HG03103 (cell line): ENCODE measurements at regions not wholly inside any gene's neighbourhood (a gene's known extent, or its start where the extent isn't known, plus 50 kb on each side); places are given as distances from the start of the nearest gene placed in this dataset.

ENCODE experiments used
- ATAC-seq: cut with Tn5 transposase; IDR thresholded peaks from one replicate; pipeline ENCODE4 v1.9.1; 2021; ENCODE audit warnings: low read depth; ENCODE audit not compliant: unreplicated experiment

DNA sequence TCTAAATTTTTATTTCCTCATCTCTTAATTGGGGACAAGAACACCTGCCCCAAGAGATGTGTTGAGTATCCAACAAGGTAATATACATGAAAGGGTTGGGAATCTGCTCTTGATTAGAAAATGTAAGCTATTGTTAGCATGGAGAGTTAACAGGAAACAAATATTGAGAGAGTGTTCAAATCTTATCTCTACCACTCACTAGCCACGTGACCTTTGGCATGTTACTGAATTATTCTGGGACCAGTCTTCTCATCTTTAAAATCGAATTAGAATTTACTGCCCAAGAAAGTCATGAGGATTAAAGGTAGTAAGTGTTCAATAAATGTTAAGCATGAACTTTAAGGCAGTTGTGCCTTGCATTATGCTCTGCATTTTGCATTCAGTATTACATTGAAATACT lies 184.7 kb downstream of the MID1IP1 start:
- no peak for ATAC-seq

- no peak for ATAC-seq
Measured at GRCh38 chrX:38986586-38986985, 185.3 kb downstream of the MID1IP1 start.

GRCh38 chrX:38987198-38987651 lies 186.0 kb downstream of the MID1IP1 start:
- ATAC-seq, result no peak

DNA sequence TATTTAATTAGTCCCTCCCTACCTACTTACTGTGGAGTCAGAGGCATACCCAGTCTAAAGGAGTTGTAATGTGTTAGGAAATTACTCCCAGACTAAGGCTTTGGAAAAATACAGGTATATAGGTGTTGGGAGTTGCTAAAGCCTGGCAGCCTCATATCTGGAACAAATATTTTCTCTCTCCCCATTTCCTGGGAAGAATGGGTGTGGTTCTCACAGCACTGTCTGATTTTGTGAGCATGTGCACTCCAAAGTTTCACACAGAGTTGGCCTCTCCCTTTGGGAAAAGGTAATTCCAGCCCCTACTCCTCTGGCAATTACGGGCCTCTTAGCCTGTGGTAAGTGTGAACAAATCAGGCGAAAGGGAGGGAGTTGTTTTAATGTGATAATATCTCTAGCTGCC lies 187.0 kb downstream of the MID1IP1 start:
- no peak for ATAC-seq

GRCh38 chrX:38989076-38989475 lies 187.8 kb downstream of the MID1IP1 start:
- ATAC-seq, result no peak

GRCh38 chrX:38991656-38992440 lies 190.6 kb downstream of the MID1IP1 start:
- ATAC-seq, result no peak

- no peak for ATAC-seq
Measured at GRCh38 chrX:38992441-38993096, 191.3 kb downstream of the MID1IP1 start.

DNA sequence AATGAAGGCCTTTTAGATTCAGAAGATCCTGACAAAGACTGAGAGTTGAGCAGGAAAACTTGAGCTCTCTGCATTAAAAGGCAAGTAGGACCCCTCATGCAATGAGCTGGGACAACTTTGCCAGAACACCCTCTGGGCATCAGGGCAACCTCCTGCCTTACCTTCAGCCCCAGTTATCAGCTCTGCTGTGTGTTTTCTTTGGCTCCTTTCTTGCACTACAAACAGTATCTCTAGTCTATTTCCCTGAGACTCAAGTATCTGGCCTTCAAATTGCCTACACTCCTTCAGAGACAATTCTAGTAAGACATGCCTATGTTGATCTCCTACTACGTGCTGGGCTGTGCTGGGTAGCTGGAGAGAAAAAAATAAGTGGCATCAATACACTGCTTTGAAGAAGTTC lies 192.2 kb downstream of the MID1IP1 start:
- ATAC-seq, result no peak

DNA sequence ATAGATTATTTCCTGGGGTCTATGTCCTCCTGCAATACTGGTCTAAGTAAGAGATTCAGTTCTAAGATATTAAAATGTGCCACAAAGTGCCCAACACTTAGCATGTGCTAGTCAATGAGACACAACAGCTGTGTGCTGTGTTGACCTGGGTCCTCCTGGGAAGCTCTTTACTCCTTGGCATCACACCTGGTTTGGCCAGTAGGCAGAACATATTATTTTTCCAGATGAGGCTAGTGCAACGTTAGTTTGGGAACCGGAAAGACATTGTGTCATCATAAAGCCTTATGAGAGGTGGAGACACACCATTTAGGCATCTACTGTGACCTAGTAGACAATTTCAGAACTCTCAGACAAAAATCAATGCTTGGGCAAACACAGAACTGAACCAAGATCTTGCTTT lies 197.8 kb downstream of the MID1IP1 start:
- no peak for ATAC-seq

GRCh38 chrX:38999967-39000745 lies 198.9 kb downstream of the MID1IP1 start:
- ATAC-seq, result no peak

- no peak for ATAC-seq
Measured at GRCh38 chrX:39000802-39001201, 199.5 kb downstream of the MID1IP1 start.

GRCh38 chrX:39002466-39002865 lies 201.2 kb downstream of the MID1IP1 start:
- no peak for ATAC-seq

- ATAC-seq, result no peak
Measured at GRCh38 chrX:39008549-39008948, 207.3 kb downstream of the MID1IP1 start.

GRCh38 chrX:39011454-39012221 lies 210.4 kb downstream of the MID1IP1 start:
- ATAC-seq, result no peak

DNA sequence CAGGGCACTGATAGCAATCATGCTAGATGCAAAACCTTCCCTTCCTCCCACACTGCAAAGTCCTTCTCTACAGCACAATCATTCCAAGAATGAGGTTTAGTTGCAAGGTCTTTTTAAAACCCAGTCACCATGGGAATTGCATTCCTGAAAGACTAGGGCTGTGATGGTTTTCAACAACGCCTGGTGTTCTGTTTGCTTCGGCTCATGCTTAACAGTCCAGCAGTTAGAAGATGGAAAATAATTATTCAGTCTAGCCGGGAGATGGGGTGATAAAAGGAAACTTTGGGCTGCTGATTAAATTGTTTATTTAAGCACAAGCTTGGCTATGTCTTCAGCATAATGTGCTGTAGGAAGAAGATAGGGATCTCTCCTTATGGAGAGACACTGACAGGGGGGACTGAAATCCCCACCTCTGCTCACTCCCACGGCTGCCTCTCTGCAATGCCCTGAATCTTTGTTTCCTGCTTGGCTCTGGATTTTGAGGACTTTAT lies 211.4 kb downstream of the MID1IP1 start:
- ATAC-seq, result no peak

DNA sequence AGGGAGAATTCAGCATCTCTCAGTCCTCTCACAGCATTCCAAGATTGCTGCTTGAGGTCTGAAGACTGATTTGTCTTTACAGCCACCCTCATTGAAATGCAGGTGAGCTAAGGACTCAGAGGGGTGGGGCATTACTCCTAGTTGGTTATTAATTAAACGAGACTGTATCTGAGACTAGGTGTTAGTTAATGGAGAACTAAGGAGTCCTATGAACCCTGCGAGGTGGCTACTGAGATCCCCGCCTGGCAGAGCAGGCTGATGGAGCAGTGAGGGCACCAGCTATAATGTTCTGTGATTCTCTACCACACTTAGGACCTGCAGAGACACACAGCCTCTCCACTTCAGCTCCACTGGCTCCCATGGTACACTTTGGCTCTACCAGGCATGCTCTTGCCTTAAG lies 215.3 kb downstream of the MID1IP1 start:
- ATAC-seq, result no peak

DNA sequence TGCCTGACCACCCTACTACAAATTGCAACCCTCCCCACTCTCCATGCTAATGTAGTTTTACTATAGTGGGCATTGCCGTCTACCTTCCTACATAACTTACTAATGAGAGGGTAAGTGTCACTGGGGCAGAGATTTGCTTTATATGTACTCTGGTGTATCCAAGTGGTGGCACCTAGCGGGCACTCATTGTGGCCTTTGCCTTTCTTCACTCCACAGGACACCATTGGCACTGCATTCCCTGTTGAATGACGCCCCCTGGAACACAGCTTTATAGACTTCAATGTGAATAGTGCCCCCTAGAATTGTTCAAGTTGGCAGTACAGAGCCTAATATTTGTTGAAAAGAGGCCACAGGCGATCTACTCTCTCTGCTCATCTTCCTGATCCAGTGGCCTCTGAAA lies 215.8 kb downstream of the MID1IP1 start:
- no peak for ATAC-seq

- ATAC-seq, result no peak
Measured at GRCh38 chrX:39017716-39018115, 216.5 kb downstream of the MID1IP1 start.

DNA sequence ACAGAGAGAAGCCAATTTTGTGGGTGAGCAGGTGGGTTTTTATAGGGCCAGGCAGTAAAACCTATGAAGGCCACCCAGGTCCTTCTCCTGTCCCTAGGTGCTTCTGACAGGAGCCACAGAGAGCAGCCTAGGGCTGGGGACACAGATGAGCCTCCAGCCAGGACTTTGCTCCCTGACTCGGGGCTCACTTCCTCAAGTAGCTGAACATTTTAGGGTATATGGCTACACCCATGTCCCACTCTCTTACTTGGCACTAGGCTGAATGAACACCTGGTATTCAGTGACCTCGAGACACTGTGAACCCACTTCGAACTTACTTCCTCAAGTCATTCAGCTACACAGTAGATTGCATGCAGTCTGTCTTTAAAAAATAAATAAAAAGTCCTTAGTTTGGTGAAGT lies 217.3 kb downstream of the MID1IP1 start:
- no peak for ATAC-seq

GRCh38 chrX:39019056-39019455 lies 217.8 kb downstream of the MID1IP1 start:
- ATAC-seq, result no peak
